OCI-LY1 (cell line): ENCODE measurements at regions not wholly inside any gene's neighbourhood (a gene's known extent, or its start where the extent isn't known, plus 50 kb on each side); places are given as distances from the start of the nearest gene placed in this dataset.

ENCODE experiments used
- H2AFZ ChIP-seq: fragments of 200-600 bp; sonication (generic), shearing (Covaris generic); 2 replicates; pipeline ENCODE4 v1.6.0; 2014; ENCODE audit warnings: antibody characterized with exemption, mild to moderate bottlenecking, low read length
- H3F3A ChIP-seq: fragments of 200-600 bp; sonication (generic), shearing (Covaris generic); 2 replicates; pipeline ENCODE4 v1.6.0; 2014; ENCODE audit warnings: mild to moderate bottlenecking, antibody characterized with exemption, low read length, moderate library complexity; ENCODE audit not compliant: insufficient read depth
- H3K27ac ChIP-seq: fragments of 200-600 bp; sonication (generic); 2 replicates; pipeline ENCODE4 v1.5.1; 2014; ENCODE audit warnings: low read length, mixed run types, mild to moderate bottlenecking, low read depth; ENCODE audit not compliant: poor library complexity, severe bottlenecking
- H3K27me3 ChIP-seq: fragments of 200-600 bp; sonication (generic); 2 replicates; pipeline ENCODE4 v1.6.0; 2014; ENCODE audit warnings: antibody characterized with exemption, mild to moderate bottlenecking, low read length, moderate library complexity; ENCODE audit not compliant: insufficient read depth
- H3K36me3 ChIP-seq: fragments of 200-600 bp; sonication (generic); 2 replicates; pipeline ENCODE4 v1.6.1; 2014; ENCODE audit warnings: mild to moderate bottlenecking, antibody characterized with exemption, low read length, moderate library complexity, mixed read lengths; ENCODE audit not compliant: insufficient read depth
- H3K4me1 ChIP-seq: fragments of 200-600 bp; sonication (generic); 2 replicates; pipeline ENCODE4 v1.5.1; 2014; ENCODE audit warnings: mild to moderate bottlenecking, low read length, moderate library complexity; ENCODE audit not compliant: insufficient read depth, severe bottlenecking
- H3K4me2 ChIP-seq: fragments of 200-600 bp; sonication (generic), shearing (Covaris generic); 2 replicates; pipeline ENCODE4 v1.6.1; 2014; ENCODE audit warnings: low read length
- H3K4me3 ChIP-seq: fragments of 200-600 bp; sonication (generic); 2 replicates; pipeline ENCODE4 v1.5.1; 2014; ENCODE audit warnings: low read length, low read depth, mild to moderate bottlenecking, mixed read lengths; ENCODE audit not compliant: poor library complexity, severe bottlenecking
- H3K79me2 ChIP-seq: fragments of 200-600 bp; shearing (Covaris generic); 2 replicates; pipeline ENCODE4 v1.6.1; 2016; ENCODE audit warnings: mixed run types, low read length, mixed read lengths; ENCODE audit not compliant: insufficient read depth
- H3K9ac ChIP-seq: fragments of 200-600 bp; sonication (generic), shearing (Covaris generic); 2 replicates; pipeline ENCODE4 v1.6.1; 2014; ENCODE audit warnings: mild to moderate bottlenecking, low read length, mixed read lengths
- H3K9me2 ChIP-seq: fragments of 200-600 bp; sonication (generic), shearing (Covaris generic); 2 replicates; pipeline ENCODE4 v1.6.1; 2014; ENCODE audit warnings: low read depth, mild to moderate bottlenecking, low read length, mixed read lengths
- H3K9me3 ChIP-seq: fragments of 200-600 bp; shearing (Covaris generic); 2 replicates; pipeline ENCODE4 v1.6.1; 2014; ENCODE audit warnings: low read length, mixed read lengths
- H4K20me1 ChIP-seq: fragments of 200-600 bp; sonication (generic), shearing (Covaris generic); 2 replicates; pipeline ENCODE4 v1.6.0; 2016; ENCODE audit warnings: mild to moderate bottlenecking, low read length; ENCODE audit not compliant: insufficient read depth
- EZH2 ChIP-seq: fragments of 200-600 bp; sonication (generic), shearing (Covaris generic); IDR thresholded peaks from 2 replicates; pipeline ENCODE4 v1.8.0; 2017; ENCODE audit warnings: borderline replicate concordance, mixed run types, mild to moderate bottlenecking, antibody characterized with exemption, low read length, moderate library complexity, mixed read lengths
- TF ChIP-seq, protein P1 (sequence below): fragments of 200-600 bp; sonication (generic), shearing (Covaris generic); IDR thresholded peaks from 2 replicates; pipeline ENCODE4 v1.5.1; 2017; ENCODE audit warnings: mild to moderate bottlenecking, antibody characterized with exemption, low read length, moderate library complexity, mixed read lengths

GRCh38 chr2:193580176-193580950 is 1385.6 kb upstream of the TMEFF2 start:
- no peaks in the 10 kb centered on the region for H3K9me2 ChIP-seq
- no peaks in the 10 kb centered on the region for H3F3A ChIP-seq
- H3K4me1 ChIP-seq = no peaks in the 10 kb centered on the region
- no peaks in the 10 kb centered on the region for H3K79me2 ChIP-seq
- H3K36me3 ChIP-seq = no peaks in the 10 kb centered on the region
- no peak overlapping the region for H3K4me3 ChIP-seq
- H3K27me3 ChIP-seq = no peaks in the 10 kb centered on the region
- no peaks in the 10 kb centered on the region for H3K9me3 ChIP-seq
- H3K9ac ChIP-seq = no peak overlapping the region
- no peak overlapping the region for H2AFZ ChIP-seq
- H3K4me2 ChIP-seq = no peak overlapping the region
- TF ChIP-seq, protein P1, sequence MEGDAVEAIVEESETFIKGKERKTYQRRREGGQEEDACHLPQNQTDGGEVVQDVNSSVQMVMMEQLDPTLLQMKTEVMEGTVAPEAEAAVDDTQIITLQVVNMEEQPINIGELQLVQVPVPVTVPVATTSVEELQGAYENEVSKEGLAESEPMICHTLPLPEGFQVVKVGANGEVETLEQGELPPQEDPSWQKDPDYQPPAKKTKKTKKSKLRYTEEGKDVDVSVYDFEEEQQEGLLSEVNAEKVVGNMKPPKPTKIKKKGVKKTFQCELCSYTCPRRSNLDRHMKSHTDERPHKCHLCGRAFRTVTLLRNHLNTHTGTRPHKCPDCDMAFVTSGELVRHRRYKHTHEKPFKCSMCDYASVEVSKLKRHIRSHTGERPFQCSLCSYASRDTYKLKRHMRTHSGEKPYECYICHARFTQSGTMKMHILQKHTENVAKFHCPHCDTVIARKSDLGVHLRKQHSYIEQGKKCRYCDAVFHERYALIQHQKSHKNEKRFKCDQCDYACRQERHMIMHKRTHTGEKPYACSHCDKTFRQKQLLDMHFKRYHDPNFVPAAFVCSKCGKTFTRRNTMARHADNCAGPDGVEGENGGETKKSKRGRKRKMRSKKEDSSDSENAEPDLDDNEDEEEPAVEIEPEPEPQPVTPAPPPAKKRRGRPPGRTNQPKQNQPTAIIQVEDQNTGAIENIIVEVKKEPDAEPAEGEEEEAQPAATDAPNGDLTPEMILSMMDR = no peak
- TF ChIP-seq EZH2 = no peak
- H4K20me1 ChIP-seq = no peaks in the 10 kb centered on the region
- H3K27ac ChIP-seq = no peak overlapping the region

DNA sequence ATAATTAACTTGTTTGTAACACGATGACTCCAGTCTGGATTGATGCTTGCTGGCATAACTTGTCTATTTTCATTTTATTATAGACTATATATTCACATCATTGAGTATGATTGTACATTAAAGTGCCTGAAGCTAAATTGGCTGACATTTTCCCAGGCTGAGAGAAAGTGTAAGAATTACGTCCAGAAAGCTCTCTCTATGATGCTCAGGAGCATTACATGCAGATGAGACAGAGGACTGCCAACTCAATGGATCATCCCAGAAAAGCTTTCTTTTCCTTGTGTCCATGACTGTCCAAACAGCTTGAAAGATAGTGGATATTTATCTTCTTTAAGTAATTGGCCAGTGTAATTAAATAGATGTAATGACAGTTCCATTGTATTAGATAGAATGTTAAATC is 1372.2 kb upstream of the TMEFF2 start:
- Histone ChIP-seq H4K20me1 (no peaks in the 10 kb centered on the region), H3K9me3 (no peaks in the 10 kb centered on the region), H3K4me1 (no peaks in the 10 kb centered on the region), H3K4me2 (no peak overlapping the region), H2AFZ (no peak overlapping the region), H3K36me3 (no peaks in the 10 kb centered on the region), H3K4me3 (no peak overlapping the region), H3K27ac (no peak overlapping the region), H3F3A (no peaks in the 10 kb centered on the region), H3K27me3 (no peaks in the 10 kb centered on the region), H3K9ac (no peak overlapping the region), H3K79me2 (no peaks in the 10 kb centered on the region), H3K9me2 (no peaks in the 10 kb centered on the region)
- no peak for TF ChIP-seq EZH2
- TF ChIP-seq, protein P1 = no peak

GRCh38 chr2:193566276-193566675 is 1371.5 kb upstream of the TMEFF2 start:
- Histone ChIP-seq H3K36me3 (no peaks in the 10 kb centered on the region), H3F3A (no peaks in the 10 kb centered on the region), H4K20me1 (no peaks in the 10 kb centered on the region), H3K4me3 (no peak overlapping the region), H3K9me3 (no peaks in the 10 kb centered on the region), H2AFZ (no peak overlapping the region), H3K9me2 (no peaks in the 10 kb centered on the region), H3K27ac (no peak overlapping the region), H3K4me2 (no peak overlapping the region), H3K79me2 (no peaks in the 10 kb centered on the region), H3K27me3 (no peaks in the 10 kb centered on the region), H3K9ac (no peak overlapping the region), H3K4me1 (no peaks in the 10 kb centered on the region)
- TF ChIP-seq, protein P1 = no peak
- no peak for TF ChIP-seq EZH2
